K562 (cell line): ENCODE measurements at regions not wholly inside any gene's neighbourhood (a gene's known extent, or its start where the extent isn't known, plus 50 kb on each side); places are given as distances from the start of the nearest gene placed in this dataset.
"Not testable (repeated sequence)": the region's sequence is repeated elsewhere in the genome, so short reads cannot be mapped to it uniquely, and the experiment has no call there.

Experiments
- ATAC-seq: fragments of 200-7000 bp; cut with Tn5 transposase; 3 replicates; pipeline ENCODE4 v1.9.1; 2020; ENCODE audit warnings: moderate library complexity
- BruUV-seq: library from RNA; stranded (reverse); fragments of 400-500 nt; replicated peaks from 2 replicates; lab custom pipeline; 2021; lab: Mats Ljungman, UMichigan
- CTCF ChIA-PET: fragments of 300-600 bp; formaldehyde crosslinking; extraction: SDS; loops from one replicate; lab custom pipeline; 2021; ENCODE audit warnings: low intra/inter-chr PET ratio; lab: Yijun Ruan, JAX
- POLR2A ChIA-PET: fragments of 300-600, 350-650 bp; sonication (Branson Sonifier 250); formaldehyde crosslinking; extraction: SDS; loops from one replicate; lab custom pipeline; 2021; ENCODE audit warnings: antibody characterized with exemption, inconsistent platforms; lab: Yijun Ruan, JAX
- DNase-seq, 4 experiments: peaks; one replicate each; pipeline versions ENCODE4 v3.0.0 to v3.0.0-alpha.2; 2011 to 2018; ENCODE audit warnings: low spot score in 3 of 4, mixed read lengths in 3 of 4; ENCODE audit errors: extremely low read depth in 1 of 4
- FAIRE-seq: peaks from 2 replicates; lab custom pipeline; 2011; peaks lifted over from hg19 to GRCh38; lab: Jason Lieb, UNC
- H2AFZ ChIP-seq: 2 replicates; pipeline ENCODE4 v1.6.0; 2011; ENCODE audit warnings: low read depth, low read length, control low read depth, inconsistent platforms
- H3K27ac ChIP-seq: fragments of 200-600 bp; 3 replicates; pipeline ENCODE4 v1.8.0; 2011; ENCODE audit warnings: low read depth, mild to moderate bottlenecking, control low read depth, inconsistent platforms, low read length, moderate library complexity, mixed read lengths; ENCODE audit errors: extremely low read depth
- H3K27me3 ChIP-seq, 2 experiments: fragments of 300-600 bp in 1 of 2; 2 replicates in 1 of 2; 3 replicates in 1 of 2; pipeline versions ENCODE4 v1.6.0 to v1.8.0; 2011; ENCODE audit warnings: inconsistent platforms in 2 of 2, low read length in 2 of 2, mild to moderate bottlenecking in 1 of 2, mixed read lengths in 1 of 2, moderate library complexity in 1 of 2; ENCODE audit not compliant: control insufficient read depth in 2 of 2, insufficient read depth in 2 of 2
- H3K36me3 ChIP-seq: fragments of 300-600 bp; 3 replicates; pipeline ENCODE4 v1.8.0; 2011; ENCODE audit warnings: mild to moderate bottlenecking, low read length, inconsistent platforms; ENCODE audit not compliant: control insufficient read depth, insufficient read depth
- H3K4me1 ChIP-seq, 2 experiments: fragments of 200-600 bp in 1 of 2; replicated peaks in 1 of 2; 2 replicates in 1 of 2; 3 replicates in 1 of 2; pipeline versions ENCODE4 v1.5.1 to v1.8.0; 2011; ENCODE audit warnings: inconsistent platforms in 2 of 2, low read length in 2 of 2, mild to moderate bottlenecking in 1 of 2, mixed read lengths in 1 of 2, moderate library complexity in 1 of 2; ENCODE audit not compliant: control insufficient read depth in 2 of 2, insufficient read depth in 2 of 2
- H3K4me2 ChIP-seq: 2 replicates; pipeline ENCODE4 v1.6.1; 2011; ENCODE audit warnings: low read length, control low read depth, inconsistent platforms, mixed read lengths; ENCODE audit not compliant: insufficient read depth
- H3K4me3 ChIP-seq: fragments of 200-600 bp; sonication (generic), shearing (Covaris generic); 2 replicates; pipeline ENCODE4 v1.5.1; 2016; ENCODE audit warnings: control low read depth, inconsistent platforms
- H3K79me2 ChIP-seq: fragments of 200-600 bp; 3 replicates; pipeline ENCODE4 v1.8.0; 2011; ENCODE audit warnings: low read length, inconsistent platforms; ENCODE audit not compliant: control insufficient read depth, insufficient read depth
- H3K9ac ChIP-seq, 2 experiments: 2 replicates each; pipeline versions ENCODE4 v1.6.0 to v1.6.1; 2011; ENCODE audit warnings: low read depth in 2 of 2, low read length in 2 of 2, control low read depth in 1 of 2, inconsistent platforms in 1 of 2, mild to moderate bottlenecking in 1 of 2, mixed read lengths in 1 of 2; ENCODE audit not compliant: insufficient read depth in 1 of 2
- H3K9me1 ChIP-seq: one replicate; pipeline ENCODE4 v1.6.0; 2011; ENCODE audit warnings: inconsistent platforms, mild to moderate bottlenecking, low read length, moderate library complexity; ENCODE audit not compliant: control insufficient read depth, insufficient read depth
- H3K9me3 ChIP-seq: replicated peaks from 2 replicates; pipeline ENCODE4 v1.5.1; 2011; ENCODE audit warnings: low read depth, low read length, inconsistent platforms; ENCODE audit not compliant: control insufficient read depth, insufficient read depth
- H4K20me1 ChIP-seq: replicated peaks from 2 replicates; pipeline ENCODE4 v1.6.1; 2011; ENCODE audit warnings: low read length, inconsistent platforms, mixed read lengths; ENCODE audit not compliant: control insufficient read depth, insufficient read depth
- ATF1 ChIP-seq, 2 experiments: fragments of 450-650 bp in 1 of 2; IDR thresholded peaks; 2 replicates each; pipeline ENCODE4 v1.6.1; 2016; ENCODE audit warnings: missing compliant biosample characterization in 1 of 2, missing genetic modification characterization in 1 of 2
- ATF7 ChIP-seq: fragments of 450-650 bp; IDR thresholded peaks from 2 replicates; pipeline ENCODE4 v1.7.1; 2014; ENCODE audit warnings: mild to moderate bottlenecking, moderate library complexity
- CREM ChIP-seq: IDR thresholded peaks from 2 replicates; pipeline ENCODE4 v1.6.1; 2014; ENCODE audit warnings: antibody characterized with exemption, low read depth
- CTBP1 ChIP-seq: fragments of 450-650 bp; IDR thresholded peaks from 2 replicates; pipeline ENCODE4 v1.6.1; 2016; ENCODE audit warnings: borderline replicate concordance
- DPF2 ChIP-seq: fragments of 450-650 bp; IDR thresholded peaks from 2 replicates; pipeline ENCODE4 v1.6.1; 2016
- ETV1 ChIP-seq: fragments of 450-650 bp; conservative IDR thresholded peaks from 2 replicates; pipeline ENCODE4 v1.6.1; 2016; ENCODE audit warnings: missing genetic modification characterization, control low read depth, low read depth, missing compliant biosample characterization
- HDAC1 ChIP-seq, 2 experiments: fragments of 450-650 bp; IDR thresholded peaks; 2 replicates each; pipeline ENCODE4 v1.6.1; 2016 to 2017; ENCODE audit warnings: inconsistent platforms in 1 of 2, mild to moderate bottlenecking in 1 of 2, moderate library complexity in 1 of 2
- HDAC2 ChIP-seq: fragments of 450-650 bp; IDR thresholded peaks from 2 replicates; pipeline ENCODE4 v1.6.1; 2016; ENCODE audit warnings: mild to moderate bottlenecking
- KDM1A ChIP-seq, 2 experiments: fragments of 450-650 bp; IDR thresholded peaks; 2 replicates each; pipeline ENCODE4 v1.6.1; 2016; ENCODE audit warnings: mild to moderate bottlenecking in 2 of 2
- L3MBTL2 ChIP-seq: fragments of 450-650 bp; IDR thresholded peaks from 2 replicates; pipeline ENCODE4 v1.6.1; 2016; ENCODE audit warnings: mild to moderate bottlenecking, moderate library complexity
- MEIS2 ChIP-seq: fragments of 450-650 bp; IDR thresholded peaks from 2 replicates; pipeline ENCODE4 v1.6.1; 2014; ENCODE audit warnings: mild to moderate bottlenecking; ENCODE audit not compliant: partially characterized antibody
- NRF1 ChIP-seq, 2 experiments: fragments of 450-650 bp; IDR thresholded peaks in 1 of 2; conservative IDR thresholded peaks in 1 of 2; 2 replicates each; pipeline ENCODE4 v1.6.1; 2014; ENCODE audit warnings: mild to moderate bottlenecking in 2 of 2
- PHF21A ChIP-seq: fragments of 450-650 bp; IDR thresholded peaks from 2 replicates; pipeline ENCODE4 v1.6.1; 2017; ENCODE audit warnings: low read depth, borderline replicate concordance
- WGBS: fragments of 100-300 bp; shearing (Covaris generic); methylation state at CpG from one replicate; pipeline ENCODE4 v1.1.6; 2016; ENCODE audit warnings: low coverage, mixed read lengths; ENCODE audit not compliant: insufficient coverage; ENCODE audit errors: missing lambda C conversion rate; 5-methylcytosine and 5-hydroxymethylcytosine counted together
- in situ Hi-C: fragments of 300-500 bp; cut with MboI; formaldehyde crosslinking; loops from 4 replicates; pipeline ENCODE4 v1.15.0; 2018; ENCODE audit warnings: inconsistent platforms, mixed read lengths
- intact Hi-C: fragments of 100-400 bp; cut with micrococcal nuclease; formaldehyde crosslinking; loops from 2 replicates; pipeline ENCODE4 v1.14.2; 2022
- TF ChIP-seq, protein P1 (sequence below), 2 experiments: fragments of 450-650 bp in 1 of 2; sonication (generic) in 1 of 2; formaldehyde crosslinking in 1 of 2; IDR thresholded peaks in 1 of 2; conservative IDR thresholded peaks in 1 of 2; 2 replicates each; pipeline versions ENCODE4 v1.6.1 to v1.8.1; 2016 to 2023; ENCODE audit warnings: mild to moderate bottlenecking in 2 of 2, moderate library complexity in 2 of 2, inconsistent platforms in 1 of 2, missing genetic modification reagents in 1 of 2
- TF ChIP-seq, protein P2 (sequence below): fragments of 450-650 bp; IDR thresholded peaks from 2 replicates; pipeline ENCODE4 v1.6.1; 2014; ENCODE audit warnings: low read depth, mild to moderate bottlenecking, moderate library complexity, borderline replicate concordance
- TF ChIP-seq, protein P3 (sequence below), 2 experiments: fragments of 450-650 bp; IDR thresholded peaks; 2 replicates each; pipeline ENCODE4 v1.6.1; 2016
- TF ChIP-seq, protein P4 (sequence below): fragments of 250-450 bp; sonication (Bioruptor Pico); IDR thresholded peaks from 2 replicates; pipeline ENCODE4 v1.4.0; 2020

DNA sequence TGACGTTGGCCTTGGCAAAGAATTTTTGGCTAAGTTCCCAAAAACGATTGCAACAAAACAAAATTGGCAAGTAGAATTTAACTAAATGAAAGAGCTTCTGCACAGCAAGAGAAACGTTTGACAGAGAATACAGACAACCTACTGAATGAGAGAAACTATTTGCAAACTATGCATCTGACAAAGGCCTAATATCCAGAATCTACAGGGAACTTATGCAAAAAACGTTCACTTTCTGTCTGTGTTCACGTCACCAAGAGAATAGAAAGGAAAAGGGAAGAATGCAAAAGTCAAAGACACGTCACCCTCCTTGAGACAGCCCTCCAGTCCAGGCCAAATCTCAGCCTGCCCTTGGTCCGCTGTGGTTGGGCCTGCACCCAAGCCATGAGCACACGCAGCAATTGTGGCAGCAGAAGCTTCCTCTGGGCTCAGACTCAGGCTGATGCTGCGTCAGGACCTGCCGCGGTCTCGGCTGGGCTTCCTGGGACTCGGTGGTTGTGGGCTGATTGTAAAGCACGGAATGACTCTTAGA is 106.6 kb upstream of the SAMD11 start:
- H3K36me3 ChIP-seq; CTCF ChIA-PET; H3K27ac ChIP-seq; H3K9me1 ChIP-seq; H3K9me3 ChIP-seq; H3K79me2 ChIP-seq; H3K27me3 ChIP-seq; H3K4me3 ChIP-seq; in situ Hi-C loops; H3K4me1 ChIP-seq; H4K20me1 ChIP-seq; intact Hi-C loops; BruUV-seq; POLR2A ChIA-PET; H2AFZ ChIP-seq; TF ChIP-seq ATF1 (CRISPR knock-in tag; IDR thresholded peaks at IDR 0.05): not testable (repeated sequence)
- FAIRE-seq (peak; percentile 78), DNase-seq (peak in 1 of 4 experiments; percentile 23), ATAC-seq (peak; percentile 82)
- Histone ChIP-seq H3K9ac (peak overlapping the region in 1 of 2 experiments; percentile 78; a peak in 1 of 4 replicates), H3K4me2 (peak overlapping the region; percentile 65)
- WGBS = 11% methylated on average over 7 of the region's 14 CpGs
- TF ChIP-seq, protein P1, sequence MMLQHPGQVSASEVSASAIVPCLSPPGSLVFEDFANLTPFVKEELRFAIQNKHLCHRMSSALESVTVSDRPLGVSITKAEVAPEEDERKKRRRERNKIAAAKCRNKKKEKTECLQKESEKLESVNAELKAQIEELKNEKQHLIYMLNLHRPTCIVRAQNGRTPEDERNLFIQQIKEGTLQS (IDR thresholded peaks at IDR 0.05) = peak; percentile 38; the same call in 1 of the 2 replicates
- TF ChIP-seq, protein P1 (CRISPR knock-in tag; conservative IDR thresholded peaks at IDR 0.05) = not testable (repeated sequence)
- TF ChIP-seq, protein P2, sequence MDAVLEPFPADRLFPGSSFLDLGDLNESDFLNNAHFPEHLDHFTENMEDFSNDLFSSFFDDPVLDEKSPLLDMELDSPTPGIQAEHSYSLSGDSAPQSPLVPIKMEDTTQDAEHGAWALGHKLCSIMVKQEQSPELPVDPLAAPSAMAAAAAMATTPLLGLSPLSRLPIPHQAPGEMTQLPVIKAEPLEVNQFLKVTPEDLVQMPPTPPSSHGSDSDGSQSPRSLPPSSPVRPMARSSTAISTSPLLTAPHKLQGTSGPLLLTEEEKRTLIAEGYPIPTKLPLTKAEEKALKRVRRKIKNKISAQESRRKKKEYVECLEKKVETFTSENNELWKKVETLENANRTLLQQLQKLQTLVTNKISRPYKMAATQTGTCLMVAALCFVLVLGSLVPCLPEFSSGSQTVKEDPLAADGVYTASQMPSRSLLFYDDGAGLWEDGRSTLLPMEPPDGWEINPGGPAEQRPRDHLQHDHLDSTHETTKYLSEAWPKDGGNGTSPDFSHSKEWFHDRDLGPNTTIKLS = 0 out of 2 replicates have a peak, but pooled peaks have one; percentile 41
- TF ChIP-seq ATF1 (tag; IDR thresholded peaks at IDR 0.05) = peak; percentile 85
- TF ChIP-seq ATF7 = peak; percentile 36; the same call in 1 of the 2 replicates
- peak; percentile 52 to 63; a peak in 3 of 4 replicates for TF ChIP-seq NRF1 (conservative IDR thresholded peaks at IDR 0.05 in 1 of 2, IDR thresholded peaks at IDR 0.05 in 1 of 2)
- TF ChIP-seq CREM = peak; percentile 60; the same call in 1 of the 2 replicates
- 0 out of 4 replicates have a peak, but pooled peaks of 1 of the 2 experiments have one; percentile 51 for TF ChIP-seq HDAC1 (IDR thresholded peaks at IDR 0.05)
- TF ChIP-seq, protein P3, sequence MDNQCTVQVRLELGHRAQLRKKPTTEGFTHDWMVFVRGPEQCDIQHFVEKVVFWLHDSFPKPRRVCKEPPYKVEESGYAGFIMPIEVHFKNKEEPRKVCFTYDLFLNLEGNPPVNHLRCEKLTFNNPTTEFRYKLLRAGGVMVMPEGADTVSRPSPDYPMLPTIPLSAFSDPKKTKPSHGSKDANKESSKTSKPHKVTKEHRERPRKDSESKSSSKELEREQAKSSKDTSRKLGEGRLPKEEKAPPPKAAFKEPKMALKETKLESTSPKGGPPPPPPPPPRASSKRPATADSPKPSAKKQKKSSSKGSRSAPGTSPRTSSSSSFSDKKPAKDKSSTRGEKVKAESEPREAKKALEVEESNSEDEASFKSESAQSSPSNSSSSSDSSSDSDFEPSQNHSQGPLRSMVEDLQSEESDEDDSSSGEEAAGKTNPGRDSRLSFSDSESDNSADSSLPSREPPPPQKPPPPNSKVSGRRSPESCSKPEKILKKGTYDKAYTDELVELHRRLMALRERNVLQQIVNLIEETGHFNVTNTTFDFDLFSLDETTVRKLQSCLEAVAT (IDR thresholded peaks at IDR 0.05) = peak in 1 of 2 experiments; percentile 42; a peak in 1 of 4 replicates
- TF ChIP-seq KDM1A (IDR thresholded peaks at IDR 0.05) = peak; percentile 78
- peak; percentile 52; the same call in 1 of the 2 replicates for TF ChIP-seq PHF21A
- TF ChIP-seq, protein P4, sequence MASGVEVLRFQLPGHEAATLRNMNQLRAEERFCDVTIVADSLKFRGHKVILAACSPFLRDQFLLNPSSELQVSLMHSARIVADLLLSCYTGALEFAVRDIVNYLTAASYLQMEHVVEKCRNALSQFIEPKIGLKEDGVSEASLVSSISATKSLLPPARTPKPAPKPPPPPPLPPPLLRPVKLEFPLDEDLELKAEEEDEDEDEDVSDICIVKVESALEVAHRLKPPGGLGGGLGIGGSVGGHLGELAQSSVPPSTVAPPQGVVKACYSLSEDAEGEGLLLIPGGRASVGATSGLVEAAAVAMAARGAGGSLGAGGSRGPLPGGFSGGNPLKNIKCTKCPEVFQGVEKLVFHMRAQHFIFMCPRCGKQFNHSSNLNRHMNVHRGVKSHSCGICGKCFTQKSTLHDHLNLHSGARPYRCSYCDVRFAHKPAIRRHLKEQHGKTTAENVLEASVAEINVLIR (CRISPR knock-in tag) = peak; percentile 17; the same call in 1 of the 2 replicates
- TF ChIP-seq ETV1 (tag) = peak; percentile 17; the same call in 1 of the 2 replicates
- TF ChIP-seq CTBP1 = peak; percentile 56; the same call in 1 of the 2 replicates
- peak; percentile 6 for TF ChIP-seq MEIS2
- TF ChIP-seq HDAC2 = peak; percentile 67; the same call in 1 of the 2 replicates
- peak; percentile 46 for TF ChIP-seq DPF2
- peak; percentile 14; the same call in 1 of the 2 replicates for TF ChIP-seq L3MBTL2
